HL-60 (cell line): ENCODE measurements at regions not wholly inside any gene's neighbourhood (a gene's known extent, or its start where the extent isn't known, plus 50 kb on each side); places are given as distances from the start of the nearest gene placed in this dataset.

ENCODE experiments used
- DNase-seq, 2 experiments: peaks; one replicate each; pipeline ENCODE4 v3.0.0-alpha.2; 2010 to 2020; ENCODE audit warnings: low read depth in 1 of 2, low spot score in 1 of 2
- H3K27ac ChIP-seq: fragments of 250-450 bp; sonication (Bioruptor Pico); replicated peaks from 2 replicates; pipeline ENCODE4 v1.5.1; 2020; ENCODE audit warnings: mild to moderate bottlenecking, moderate library complexity
- H3K27me3 ChIP-seq: fragments of 250-450 bp; sonication (Bioruptor Pico); 2 replicates; pipeline ENCODE4 v1.5.1; 2021; ENCODE audit warnings: mild to moderate bottlenecking, moderate library complexity; ENCODE audit not compliant: insufficient read depth, poor library complexity, severe bottlenecking
- H3K4me3 ChIP-seq: replicated peaks from 2 replicates; pipeline ENCODE4 v1.5.1; 2011; ENCODE audit warnings: mild to moderate bottlenecking, control low read depth, low read length; ENCODE audit not compliant: insufficient read depth
- GABPA ChIP-seq: IDR thresholded peaks from 2 replicates; pipeline ENCODE4 v1.6.1; 2012; ENCODE audit warnings: low read depth
- POLR2AphosphoS5 ChIP-seq: IDR thresholded peaks from 2 replicates; pipeline ENCODE4 v1.6.1; 2012; ENCODE audit warnings: low read depth
- REST ChIP-seq: IDR thresholded peaks from 2 replicates; pipeline ENCODE4 v1.6.1; 2012; ENCODE audit warnings: low read depth; ENCODE audit not compliant: insufficient replicate concordance
- SPI1 ChIP-seq: IDR thresholded peaks from 2 replicates; pipeline ENCODE4 v1.6.1; 2012; ENCODE audit warnings: low read depth, mild to moderate bottlenecking, borderline replicate concordance
- TF ChIP-seq, protein P1 (sequence below): IDR thresholded peaks from one replicate; pipeline ENCODE4 v1.5.1; 2011; ENCODE audit warnings: low read length, control low read depth, inconsistent platforms; ENCODE audit not compliant: insufficient read depth

- DNase-seq = no peak
- Histone ChIP-seq H3K4me3 (no peak overlapping the region), H3K27me3 (peaks cover 6% of the 10 kb centered on the region), H3K27ac (no peak overlapping the region)
- TF ChIP-seq SPI1 (no peak), POLR2AphosphoS5 (no peak), REST (no peak), GABPA (no peak)
- TF ChIP-seq, protein P1, sequence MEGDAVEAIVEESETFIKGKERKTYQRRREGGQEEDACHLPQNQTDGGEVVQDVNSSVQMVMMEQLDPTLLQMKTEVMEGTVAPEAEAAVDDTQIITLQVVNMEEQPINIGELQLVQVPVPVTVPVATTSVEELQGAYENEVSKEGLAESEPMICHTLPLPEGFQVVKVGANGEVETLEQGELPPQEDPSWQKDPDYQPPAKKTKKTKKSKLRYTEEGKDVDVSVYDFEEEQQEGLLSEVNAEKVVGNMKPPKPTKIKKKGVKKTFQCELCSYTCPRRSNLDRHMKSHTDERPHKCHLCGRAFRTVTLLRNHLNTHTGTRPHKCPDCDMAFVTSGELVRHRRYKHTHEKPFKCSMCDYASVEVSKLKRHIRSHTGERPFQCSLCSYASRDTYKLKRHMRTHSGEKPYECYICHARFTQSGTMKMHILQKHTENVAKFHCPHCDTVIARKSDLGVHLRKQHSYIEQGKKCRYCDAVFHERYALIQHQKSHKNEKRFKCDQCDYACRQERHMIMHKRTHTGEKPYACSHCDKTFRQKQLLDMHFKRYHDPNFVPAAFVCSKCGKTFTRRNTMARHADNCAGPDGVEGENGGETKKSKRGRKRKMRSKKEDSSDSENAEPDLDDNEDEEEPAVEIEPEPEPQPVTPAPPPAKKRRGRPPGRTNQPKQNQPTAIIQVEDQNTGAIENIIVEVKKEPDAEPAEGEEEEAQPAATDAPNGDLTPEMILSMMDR = no peak
Observed at GRCh38 chr3:132987396-132987795, 50.8 kb upstream of the TMEM108 start.

DNA sequence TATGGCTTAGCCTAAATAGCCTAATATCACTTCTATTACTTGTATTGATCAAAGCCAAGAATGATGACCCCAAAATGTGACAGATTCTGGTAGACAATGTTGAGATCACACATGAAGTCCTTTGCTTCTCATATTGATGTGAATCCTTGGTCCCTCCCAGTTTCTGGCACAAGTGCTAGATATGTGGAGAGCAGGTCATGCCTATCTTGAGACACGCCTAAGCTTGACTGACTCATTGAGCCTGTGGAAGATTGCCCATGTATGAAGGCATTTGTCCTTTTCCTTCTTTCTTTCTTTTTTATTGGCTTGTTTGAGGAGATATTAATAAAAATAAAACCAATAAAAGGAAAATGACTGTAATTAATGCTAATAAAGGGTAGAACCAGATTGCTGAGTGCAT is 54.0 kb upstream of the TMEM108 start:
- H3K27me3 ChIP-seq = no peaks in the 10 kb centered on the region
- DNase-seq = no peak
- H3K4me3 ChIP-seq = no peak overlapping the region
- TF ChIP-seq GABPA (no peak), SPI1 (no peak), POLR2AphosphoS5 (no peak), REST (no peak)
- TF ChIP-seq, protein P1 = no peak
- no peak overlapping the region for H3K27ac ChIP-seq

- Histone ChIP-seq H3K27ac (no peak overlapping the region), H3K4me3 (no peak overlapping the region), H3K27me3 (no peaks in the 10 kb centered on the region)
- DNase-seq = no peak
- TF ChIP-seq SPI1 (no peak), GABPA (no peak), POLR2AphosphoS5 (no peak), REST (no peak)
- TF ChIP-seq, protein P1 = no peak
Observed at GRCh38 chr3:132983143-132983770, 54.9 kb upstream of the TMEM108 start.
